Progenitor cell of endocrine pancreas (in vitro differentiated cells): ENCODE measurements at regions not wholly inside any gene's neighbourhood (a gene's known extent, or its start where the extent isn't known, plus 50 kb on each side); places are given as distances from the start of the nearest gene placed in this dataset.

Source experiments
- DNase-seq: peaks from one replicate; pipeline ENCODE4 v3.0.0; 2021; ENCODE audit warnings: low spot score; ENCODE audit not compliant: unreplicated experiment
- H3K27ac Mint-ChIP-seq: 2 replicates; pipeline ENCODE4 v1.8.0; 2021; ENCODE audit warnings: mild to moderate bottlenecking, moderate library complexity, mixed read lengths
- H3K27me3 Mint-ChIP-seq: 2 replicates; pipeline ENCODE4 v1.8.0; 2021; ENCODE audit warnings: mixed read lengths
- H3K36me3 Mint-ChIP-seq: 2 replicates; pipeline ENCODE4 v1.8.0; 2022; ENCODE audit warnings: mixed read lengths; ENCODE audit not compliant: insufficient read depth
- H3K4me1 Mint-ChIP-seq: 2 replicates; pipeline ENCODE4 v1.8.0; 2021; ENCODE audit warnings: low read depth, mixed read lengths
- H3K4me3 Mint-ChIP-seq: 2 replicates; pipeline ENCODE4 v1.8.0; 2021; ENCODE audit warnings: low read depth, mild to moderate bottlenecking, moderate library complexity, mixed read lengths
- H3K9me3 Mint-ChIP-seq: 2 replicates; pipeline ENCODE4 v1.8.0; 2021; ENCODE audit warnings: low read depth, mixed read lengths
- CTCF ChIP-seq: fragments of 200-600 bp; sonication (generic); IDR thresholded peaks from one replicate; pipeline ENCODE4 v1.5.0; 2021; ENCODE audit warnings: antibody characterized with exemption, mild to moderate bottlenecking; ENCODE audit not compliant: unreplicated experiment

GRCh38 chr2:113809076-113809736 lies 52.8 kb upstream of the SLC35F5 start:
- Mint-ChIP-seq H3K27me3 (no peaks in the 10 kb centered on the region), H3K4me3 (no peak overlapping the region)

GRCh38 chr2:113807721-113808120 lies 51.3 kb upstream of the SLC35F5 start:
- peaks cover 6% of the 10 kb centered on the region for H3K9me3 Mint-ChIP-seq
- no peak overlapping the region for H3K4me3 Mint-ChIP-seq
- no peak for DNase-seq
- H3K27me3 Mint-ChIP-seq = no peaks in the 10 kb centered on the region
- no peak overlapping the region for H3K27ac Mint-ChIP-seq
- no peaks in the 10 kb centered on the region for H3K36me3 Mint-ChIP-seq
- TF ChIP-seq CTCF = no peak
- H3K4me1 Mint-ChIP-seq = peaks cover 7% of the 10 kb centered on the region

More at GRCh38 chr2:113809076-113809736, 52.8 kb upstream of the SLC35F5 start:
- Mint-ChIP-seq H3K27ac (no peak overlapping the region), H3K9me3 (peaks cover 6% of the 10 kb centered on the region), H3K36me3 (no peaks in the 10 kb centered on the region), H3K4me1 (peaks cover 7% of the 10 kb centered on the region)
- no peak for TF ChIP-seq CTCF
- DNase-seq = no peak

GRCh38 chr2:113806217-113806913 lies 49.9 kb upstream of the SLC35F5 start:
- Mint-ChIP-seq H3K4me3 (no peak overlapping the region), H3K9me3 (peaks cover 6% of the 10 kb centered on the region), H3K36me3 (no peaks in the 10 kb centered on the region), H3K27me3 (no peaks in the 10 kb centered on the region), H3K27ac (no peak overlapping the region), H3K4me1 (no peaks in the 10 kb centered on the region)
- no peak for TF ChIP-seq CTCF
- DNase-seq = no peak
